OCI-LY1 (cell line): ENCODE measurements at regions not wholly inside any gene's neighbourhood (a gene's known extent, or its start where the extent isn't known, plus 50 kb on each side); places are given as distances from the start of the nearest gene placed in this dataset.

Experiments used
- CTCF ChIP-seq: fragments of 200-600 bp; sonication (generic), shearing (Covaris generic); IDR thresholded peaks from 2 replicates; pipeline ENCODE4 v1.5.1; 2017; ENCODE audit warnings: mild to moderate bottlenecking, antibody characterized with exemption, low read length, moderate library complexity, mixed read lengths
- EZH2 ChIP-seq: fragments of 200-600 bp; sonication (generic), shearing (Covaris generic); IDR thresholded peaks from 2 replicates; pipeline ENCODE4 v1.8.0; 2017; ENCODE audit warnings: borderline replicate concordance, mixed run types, mild to moderate bottlenecking, antibody characterized with exemption, low read length, moderate library complexity, mixed read lengths

GRCh38 chr1:10908266-10908665 is 104.2 kb upstream of the TARDBP start:
- TF ChIP-seq EZH2 (no peak), CTCF (no peak)
